ENCODE measurements at regions not wholly inside any gene's neighbourhood (a gene's known extent, or its start where the extent isn't known, plus 50 kb on each side); places are given as distances from the start of the nearest gene placed in this dataset.

GRCh38 chr2:17323697-17324096 is 194.5 kb downstream of the RAD51AP2 start:
- TF ChIP-seq, protein P1, sequence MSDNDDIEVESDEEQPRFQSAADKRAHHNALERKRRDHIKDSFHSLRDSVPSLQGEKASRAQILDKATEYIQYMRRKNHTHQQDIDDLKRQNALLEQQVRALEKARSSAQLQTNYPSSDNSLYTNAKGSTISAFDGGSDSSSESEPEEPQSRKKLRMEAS (IDR thresholded peaks at IDR 0.05; ENCODE audit: low read depth, low read length) = no peak
- TF ChIP-seq, protein P2, sequence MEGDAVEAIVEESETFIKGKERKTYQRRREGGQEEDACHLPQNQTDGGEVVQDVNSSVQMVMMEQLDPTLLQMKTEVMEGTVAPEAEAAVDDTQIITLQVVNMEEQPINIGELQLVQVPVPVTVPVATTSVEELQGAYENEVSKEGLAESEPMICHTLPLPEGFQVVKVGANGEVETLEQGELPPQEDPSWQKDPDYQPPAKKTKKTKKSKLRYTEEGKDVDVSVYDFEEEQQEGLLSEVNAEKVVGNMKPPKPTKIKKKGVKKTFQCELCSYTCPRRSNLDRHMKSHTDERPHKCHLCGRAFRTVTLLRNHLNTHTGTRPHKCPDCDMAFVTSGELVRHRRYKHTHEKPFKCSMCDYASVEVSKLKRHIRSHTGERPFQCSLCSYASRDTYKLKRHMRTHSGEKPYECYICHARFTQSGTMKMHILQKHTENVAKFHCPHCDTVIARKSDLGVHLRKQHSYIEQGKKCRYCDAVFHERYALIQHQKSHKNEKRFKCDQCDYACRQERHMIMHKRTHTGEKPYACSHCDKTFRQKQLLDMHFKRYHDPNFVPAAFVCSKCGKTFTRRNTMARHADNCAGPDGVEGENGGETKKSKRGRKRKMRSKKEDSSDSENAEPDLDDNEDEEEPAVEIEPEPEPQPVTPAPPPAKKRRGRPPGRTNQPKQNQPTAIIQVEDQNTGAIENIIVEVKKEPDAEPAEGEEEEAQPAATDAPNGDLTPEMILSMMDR (IDR thresholded peaks at IDR 0.05; ENCODE audit: low read depth, low read length) = no peak
- no peak for TF ChIP-seq MYC (IDR thresholded peaks at IDR 0.05; ENCODE audit: low read depth, low read length)
- TF ChIP-seq POLR2A (IDR thresholded peaks at IDR 0.05; ENCODE audit: extremely low read depth, insufficient read length) = no peak

GRCh38 chr2:17322461-17322860 is 195.8 kb downstream of the RAD51AP2 start:
- H3K4me3 ChIP-seq (ENCODE audit: low read depth, low read length) = no peak overlapping the region
- no peak for DNase-seq (ENCODE audit: low read depth)
- TF ChIP-seq, protein P2 (IDR thresholded peaks at IDR 0.05; ENCODE audit: low read depth, low read length) = no peak
- TF ChIP-seq, protein P1 (IDR thresholded peaks at IDR 0.05; ENCODE audit: low read depth, low read length) = no peak
- TF ChIP-seq POLR2A (IDR thresholded peaks at IDR 0.05; ENCODE audit: extremely low read depth, insufficient read length) (no peak), MYC (IDR thresholded peaks at IDR 0.05; ENCODE audit: low read depth, low read length) (no peak)

More at GRCh38 chr2:17323697-17324096, 194.5 kb downstream of the RAD51AP2 start:
- DNase-seq (ENCODE audit: low read depth) = no peak
- no peak overlapping the region for H3K4me3 ChIP-seq (ENCODE audit: low read depth, low read length)

GRCh38 chr2:17319090-17319489 is 199.2 kb downstream of the RAD51AP2 start:
- TF ChIP-seq, protein P2 (IDR thresholded peaks at IDR 0.05; ENCODE audit: low read depth, low read length) = no peak
- no peak for TF ChIP-seq POLR2A (IDR thresholded peaks at IDR 0.05; ENCODE audit: extremely low read depth, insufficient read length)
- TF ChIP-seq, protein P1 (IDR thresholded peaks at IDR 0.05; ENCODE audit: low read depth, low read length) = no peak
- TF ChIP-seq MYC (IDR thresholded peaks at IDR 0.05; ENCODE audit: low read depth, low read length) = no peak
- no peak for DNase-seq (ENCODE audit: low read depth)
- no peak overlapping the region for H3K4me3 ChIP-seq (ENCODE audit: low read depth, low read length)

GRCh38 chr2:17318013-17318412 is 200.2 kb downstream of the RAD51AP2 start:
- no peak overlapping the region for H3K4me3 ChIP-seq (ENCODE audit: low read depth, low read length)
- TF ChIP-seq, protein P2 (IDR thresholded peaks at IDR 0.05; ENCODE audit: low read depth, low read length) = no peak
- TF ChIP-seq MYC (IDR thresholded peaks at IDR 0.05; ENCODE audit: low read depth, low read length) = no peak
- no peak for TF ChIP-seq POLR2A (IDR thresholded peaks at IDR 0.05; ENCODE audit: extremely low read depth, insufficient read length)
- TF ChIP-seq, protein P1 (IDR thresholded peaks at IDR 0.05; ENCODE audit: low read depth, low read length) = no peak
- no peak for DNase-seq (ENCODE audit: low read depth)

DNA sequence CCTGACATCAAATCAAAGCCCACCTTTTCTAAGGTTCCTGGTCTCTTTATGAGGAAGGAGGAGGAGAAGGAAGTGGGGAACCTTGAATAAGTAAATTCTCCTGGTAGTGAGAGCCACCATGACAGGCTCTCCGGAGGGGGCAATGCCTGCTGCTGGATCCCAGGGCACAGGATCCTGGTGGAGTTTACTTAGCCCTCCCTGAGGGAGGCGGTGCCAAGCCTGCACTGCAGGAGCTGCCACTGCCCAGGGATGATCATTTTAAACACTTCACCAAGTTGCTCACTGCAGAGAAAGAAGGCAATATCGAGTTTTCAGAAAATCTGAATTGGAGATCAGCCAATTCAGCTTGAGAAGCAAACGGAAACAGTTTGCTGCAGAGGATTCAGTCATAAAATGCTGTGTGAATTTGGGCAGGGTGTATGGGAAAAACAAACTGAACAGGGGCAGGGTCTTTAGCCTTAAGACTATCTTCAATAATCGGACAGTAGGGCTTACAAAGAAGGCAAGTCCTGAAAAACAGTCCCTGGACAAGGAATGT is 200.7 kb downstream of the RAD51AP2 start:
- DNase-seq (ENCODE audit: low read depth) = no peak
- TF ChIP-seq, protein P1 (IDR thresholded peaks at IDR 0.05; ENCODE audit: low read depth, low read length) = no peak
- TF ChIP-seq MYC (IDR thresholded peaks at IDR 0.05; ENCODE audit: low read depth, low read length) = no peak
- TF ChIP-seq, protein P2 (IDR thresholded peaks at IDR 0.05; ENCODE audit: low read depth, low read length) = no peak
- no peak for TF ChIP-seq POLR2A (IDR thresholded peaks at IDR 0.05; ENCODE audit: extremely low read depth, insufficient read length)
- H3K4me3 ChIP-seq (ENCODE audit: low read depth, low read length) = no peak overlapping the region
